NCI-H1092 (cell line): ENCODE measurements at regions not wholly inside any gene's neighbourhood (a gene's known extent, or its start where the extent isn't known, plus 50 kb on each side); places are given as distances from the start of the nearest gene placed in this dataset.
"Not testable (repeated sequence)": the region's sequence is repeated elsewhere in the genome, so short reads cannot be mapped to it uniquely, and the experiment has no call there.

Experiments used
- DNase-seq: peaks from one replicate; lab custom pipeline; 2025; lab: John Stamatoyannopoulos, UW

- DNase-seq: not testable (repeated sequence)
Observed at GRCh38 chr11:10947935-10948334, 90.1 kb upstream of the ZBED5 start.

- DNase-seq: no peak
Observed at GRCh38 chr11:10946072-10946471, 88.2 kb upstream of the ZBED5 start.

- no peak for DNase-seq
Observed at GRCh38 chr11:10945196-10945595, 87.3 kb upstream of the ZBED5 start.

GRCh38 chr11:10943968-10944367 lies 86.1 kb upstream of the ZBED5 start:
- DNase-seq: no peak

- DNase-seq: no peak
Observed at GRCh38 chr11:10942620-10943019, 84.8 kb upstream of the ZBED5 start.

GRCh38 chr11:10941871-10942270 lies 84.0 kb upstream of the ZBED5 start:
- no peak for DNase-seq

- no peak for DNase-seq
Observed at GRCh38 chr11:10941414-10941813, 83.6 kb upstream of the ZBED5 start.

- DNase-seq: no peak
Observed at GRCh38 chr11:10938650-10939387, 81.0 kb upstream of the ZBED5 start.

GRCh38 chr11:10938231-10938630 lies 80.4 kb upstream of the ZBED5 start:
- DNase-seq: no peak

GRCh38 chr11:10937385-10937771 lies 79.5 kb upstream of the ZBED5 start:
- DNase-seq: no peak

- DNase-seq: no peak
Observed at GRCh38 chr11:10936626-10937384, 79.0 kb upstream of the ZBED5 start.

- DNase-seq: no peak
Observed at GRCh38 chr11:10935015-10935559, 77.2 kb upstream of the ZBED5 start.

GRCh38 chr11:10934293-10934860 lies 76.5 kb upstream of the ZBED5 start:
- no peak for DNase-seq

GRCh38 chr11:10933455-10934292 lies 75.8 kb upstream of the ZBED5 start:
- DNase-seq: peak; percentile 80

- no peak for DNase-seq
Observed at GRCh38 chr11:10932976-10933375, 75.1 kb upstream of the ZBED5 start.

GRCh38 chr11:10931761-10932670 lies 74.2 kb upstream of the ZBED5 start:
- DNase-seq: peak; percentile 52

GRCh38 chr11:10930972-10931760 lies 73.3 kb upstream of the ZBED5 start:
- DNase-seq: peak; percentile 52

- DNase-seq: no peak
Observed at GRCh38 chr11:10930224-10930971, 72.5 kb upstream of the ZBED5 start.

GRCh38 chr11:10927538-10927937 lies 69.7 kb upstream of the ZBED5 start:
- no peak for DNase-seq
